ENCODE measurements at regions not wholly inside any gene's neighbourhood (a gene's known extent, or its start where the extent isn't known, plus 50 kb on each side); places are given as distances from the start of the nearest gene placed in this dataset.
"Not testable (repeated sequence)": the region's sequence is repeated elsewhere in the genome, so short reads cannot be mapped to it uniquely, and the experiment has no call there.

GRCh38 chr9:135291165-135291564 lies 188.4 kb upstream of the PPP1R26 start:
- no peak for DNase-seq (ENCODE audit: low read depth in 2 of 2)

DNA sequence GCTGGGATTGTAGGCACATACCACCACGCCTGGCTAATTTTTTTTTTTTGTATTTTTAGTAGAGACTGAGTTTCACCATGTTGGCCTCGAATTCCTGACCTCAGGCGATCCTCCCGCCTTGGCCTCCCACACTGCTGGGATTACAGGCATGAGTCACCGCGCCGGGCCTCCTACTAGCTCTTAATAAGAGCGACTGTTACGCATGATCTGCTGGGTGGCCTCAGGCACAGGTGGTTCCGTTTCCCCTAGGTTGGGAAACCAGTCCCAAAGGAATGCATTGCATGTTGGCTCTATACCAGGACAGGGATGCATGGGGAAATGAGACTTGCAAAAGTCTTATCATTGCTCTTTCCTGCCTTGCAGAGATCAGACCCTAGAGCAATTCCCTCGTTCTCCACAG lies 184.7 kb upstream of the PPP1R26 start:
- DNase-seq (ENCODE audit: low read depth in 2 of 2) = no peak

GRCh38 chr9:135295551-135296300 lies 183.9 kb upstream of the PPP1R26 start:
- DNase-seq (ENCODE audit: low read depth in 2 of 2) = no peak

DNA sequence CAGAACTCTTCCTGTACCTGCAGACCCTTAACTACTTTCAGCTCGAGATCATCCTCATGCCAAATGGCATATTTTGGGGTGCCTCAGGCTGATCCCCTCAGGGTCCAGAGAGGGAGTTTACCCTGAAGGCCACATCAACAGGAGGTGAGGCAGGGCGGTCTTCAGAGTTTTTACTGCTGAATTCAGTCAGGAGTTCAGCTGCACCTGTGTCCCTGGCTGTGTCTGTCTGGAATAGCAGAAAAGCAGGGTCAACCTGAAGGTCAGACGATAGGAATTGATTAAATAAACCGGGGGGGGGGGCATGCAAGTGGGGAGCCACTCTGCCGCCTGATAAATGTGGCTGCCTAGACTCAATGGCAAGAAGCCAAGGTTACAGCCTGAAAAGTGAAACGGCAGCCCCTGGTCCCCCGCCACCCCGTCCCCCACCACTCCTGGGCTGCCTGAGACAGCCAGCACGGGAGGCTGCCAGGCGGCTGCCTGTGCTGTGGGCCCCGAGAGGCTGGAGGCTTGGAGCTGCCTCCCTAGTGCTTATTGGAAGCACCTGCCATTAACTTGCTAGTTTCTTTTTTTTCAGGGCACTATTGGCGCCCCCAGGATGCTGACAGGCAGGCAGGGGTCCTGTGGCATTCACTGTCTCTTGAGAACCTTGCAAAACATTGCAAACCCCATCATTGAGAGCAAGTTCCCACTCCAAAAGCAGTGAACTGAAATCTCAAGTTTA lies 182.7 kb upstream of the PPP1R26 start:
- no peak for DNase-seq (ENCODE audit: low read depth in 2 of 2)

GRCh38 chr9:135297456-135298075 lies 182.0 kb upstream of the PPP1R26 start:
- DNase-seq (ENCODE audit: low read depth in 2 of 2) = no peak

DNA sequence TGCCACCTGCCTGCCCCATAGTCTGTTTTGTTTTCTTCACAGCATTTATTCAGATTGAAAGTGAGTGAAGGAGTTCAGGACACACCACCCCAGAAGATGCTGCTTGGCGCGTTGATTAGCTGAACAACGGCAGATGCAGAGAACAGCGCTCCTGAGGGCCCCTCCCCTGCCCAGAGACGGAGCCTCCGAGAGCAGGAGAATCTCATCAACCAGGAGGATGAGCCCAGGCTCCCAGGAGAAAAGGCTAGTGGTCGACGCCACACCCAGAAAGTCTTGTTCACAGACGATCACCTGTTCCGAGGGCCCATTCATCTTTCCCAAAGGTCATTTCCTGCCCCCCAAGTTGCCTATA lies 180.4 kb upstream of the PPP1R26 start:
- no peak for DNase-seq (ENCODE audit: low read depth in 2 of 2)

DNA sequence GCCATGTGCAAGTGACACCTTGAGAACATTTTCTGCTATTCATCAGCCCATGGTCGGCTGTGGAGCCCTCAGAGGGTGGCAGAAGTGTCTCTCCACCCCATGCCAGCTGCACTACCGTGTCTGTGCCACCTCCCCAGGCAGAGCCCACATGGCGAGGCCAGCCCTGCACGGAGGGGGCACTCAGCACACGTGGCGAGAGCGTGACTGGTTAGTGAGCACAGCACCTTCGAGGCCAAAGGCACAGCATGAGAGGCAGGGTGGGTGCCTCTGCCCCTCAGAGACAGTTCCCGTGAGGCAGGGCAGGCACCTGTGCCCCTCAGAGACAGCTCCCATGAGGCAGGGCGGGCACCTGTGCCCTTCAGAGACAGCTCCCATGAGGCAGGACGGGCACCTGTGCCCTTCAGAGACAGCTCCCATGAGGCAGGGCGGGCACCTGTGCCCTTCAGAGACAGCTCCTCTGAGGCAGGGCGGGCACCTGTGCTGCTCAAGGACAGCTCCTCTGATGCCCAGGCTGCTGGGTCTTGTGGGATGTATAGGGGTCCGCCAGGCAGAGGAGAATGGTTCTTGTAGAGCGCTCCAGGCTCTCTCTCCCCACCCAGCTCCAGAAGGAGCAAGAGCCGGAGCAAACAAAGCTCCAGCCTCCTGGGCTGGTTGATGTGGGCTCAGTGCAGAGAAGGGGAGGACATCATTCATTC lies 179.8 kb upstream of the PPP1R26 start:
- DNase-seq (ENCODE audit: low read depth in 2 of 2) = no peak

DNA sequence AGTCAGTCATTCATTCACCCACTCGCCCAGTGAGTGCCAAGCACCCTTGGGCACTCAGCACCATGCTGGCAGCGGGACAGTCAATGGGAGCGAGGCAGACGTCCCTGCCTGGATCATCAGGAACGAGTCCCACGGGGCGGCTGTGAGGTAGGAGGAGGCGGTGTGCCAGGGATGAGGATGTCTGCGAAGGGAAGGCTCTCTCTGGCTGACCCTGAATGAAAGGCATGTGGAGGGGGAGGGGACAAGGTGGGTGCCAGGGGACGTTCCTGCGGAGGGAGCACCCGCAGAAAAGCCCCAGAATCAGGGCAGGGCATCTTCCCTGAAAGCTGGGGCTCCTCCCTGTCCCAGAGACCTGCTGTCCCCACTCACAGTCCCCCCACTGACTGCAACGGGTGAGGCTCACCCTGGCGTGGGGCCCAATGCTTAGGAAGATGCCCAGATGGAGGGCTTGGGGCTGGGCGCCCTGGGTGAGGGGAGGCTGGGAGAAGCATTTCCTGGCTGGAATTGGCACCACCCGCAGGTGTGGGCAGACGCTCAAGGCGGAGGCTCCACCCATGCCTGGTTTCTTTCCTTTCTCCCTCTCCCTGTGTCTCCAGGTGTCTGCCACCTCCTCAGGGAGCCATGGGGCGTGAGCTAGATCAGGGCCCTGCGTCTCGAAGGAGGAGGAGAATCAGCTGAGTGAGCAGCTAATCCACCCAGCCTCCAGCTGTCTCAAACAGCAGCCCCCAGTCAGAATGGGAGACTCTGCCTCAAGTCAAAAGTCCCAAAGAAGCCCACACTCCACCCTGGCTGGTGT lies 179.0 kb upstream of the PPP1R26 start:
- DNase-seq (ENCODE audit: low read depth in 2 of 2) = no peak

DNA sequence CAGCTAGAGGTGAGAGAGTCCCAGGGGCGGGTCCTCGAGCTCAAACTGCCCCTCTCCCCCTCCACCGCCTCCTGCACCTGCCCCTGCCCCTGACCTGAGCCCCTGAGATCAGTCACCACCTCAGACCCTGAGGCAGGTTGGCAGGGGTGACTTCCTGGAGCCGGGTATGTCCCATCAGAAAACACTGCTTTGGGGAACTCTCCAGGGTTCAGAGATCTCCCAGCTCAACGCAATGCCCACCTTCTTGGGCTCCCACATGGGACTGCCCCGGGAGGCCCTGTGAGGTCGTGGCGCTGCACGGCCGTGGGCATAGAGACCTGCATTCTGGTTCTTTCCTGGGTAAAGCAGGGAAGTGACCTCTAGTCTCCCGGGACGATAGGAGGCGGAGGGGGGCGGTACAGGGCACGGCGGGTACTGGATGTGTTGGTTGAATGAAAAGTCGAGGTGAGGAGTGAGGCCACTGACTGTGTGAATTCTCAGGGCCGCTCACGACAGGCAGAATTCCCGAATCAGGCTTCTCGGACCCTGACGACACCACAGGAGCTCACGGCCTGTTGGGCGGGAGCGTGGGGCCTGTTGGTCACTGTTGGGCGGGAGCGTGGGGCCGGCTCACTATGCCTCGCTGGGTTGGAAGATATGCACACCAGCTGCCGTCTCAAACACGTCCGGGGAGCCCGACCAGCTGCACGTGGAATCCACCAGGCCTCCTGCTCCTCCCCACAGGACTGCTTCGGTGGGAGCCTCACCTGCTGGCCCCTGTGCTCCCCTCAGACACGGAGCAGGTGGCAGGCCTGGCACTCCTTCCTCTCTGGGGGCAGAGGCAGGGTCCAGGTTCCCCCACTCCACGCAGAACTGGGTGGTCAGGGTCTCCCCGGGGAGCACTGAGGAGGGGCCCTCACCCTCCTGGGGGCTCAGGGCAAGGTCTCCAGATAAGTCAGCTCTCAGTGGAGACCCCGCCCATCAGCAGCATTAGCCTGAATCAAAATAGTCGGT lies 178.0 kb upstream of the PPP1R26 start:
- DNase-seq (ENCODE audit: low read depth in 2 of 2) = no peak

- DNase-seq (ENCODE audit: low read depth in 2 of 2) = no peak
These were observed 177.0 kb upstream of the PPP1R26 start for GRCh38 chr9:135302329-135303279.

- no peak for DNase-seq (ENCODE audit: low read depth in 2 of 2)
These were observed 176.3 kb upstream of the PPP1R26 start for GRCh38 chr9:135303280-135303647.

- DNase-seq (ENCODE audit: low read depth in 2 of 2) = no peak
These were observed 175.6 kb upstream of the PPP1R26 start for GRCh38 chr9:135303865-135304499.

GRCh38 chr9:135304886-135305285 lies 174.7 kb upstream of the PPP1R26 start:
- DNase-seq (ENCODE audit: low read depth in 2 of 2) = no peak

- DNase-seq (ENCODE audit: low read depth in 2 of 2) = no peak
These were observed 173.9 kb upstream of the PPP1R26 start for GRCh38 chr9:135305546-135306180.

- DNase-seq (ENCODE audit: low read depth in 2 of 2) = no peak
These were observed 172.9 kb upstream of the PPP1R26 start for GRCh38 chr9:135306699-135307098.

GRCh38 chr9:135307300-135307699 lies 172.3 kb upstream of the PPP1R26 start:
- no peak for DNase-seq (ENCODE audit: low read depth in 2 of 2)

DNA sequence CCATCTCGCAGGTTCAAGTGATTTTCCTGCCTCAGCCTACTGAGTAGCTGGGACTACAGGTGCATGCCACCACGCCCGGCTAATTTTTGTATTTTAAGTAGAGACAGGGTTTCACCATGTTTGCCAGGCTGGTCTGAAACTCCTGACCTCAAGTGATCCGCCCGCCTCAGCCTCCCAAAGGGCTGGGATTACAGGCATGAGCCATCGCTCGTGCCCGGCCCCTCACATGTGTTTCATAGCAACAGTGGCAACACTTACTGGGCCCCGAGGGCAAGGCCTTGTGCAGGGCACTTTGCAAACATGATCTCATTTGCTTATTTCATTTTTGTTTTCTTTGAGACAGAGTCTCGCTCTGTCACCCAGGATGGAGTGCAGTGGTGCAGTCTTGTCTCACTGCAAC lies 171.7 kb upstream of the PPP1R26 start:
- DNase-seq (ENCODE audit: low read depth in 2 of 2) = not testable (repeated sequence)

All from stimulated activated CD4-positive, alpha-beta T cell treated with anti-CD3 and anti-CD28 coated beads, Interleukin-1b, Interleukin-23, amount 100 ng/mL, for 1 hour (primary cell).